ENCODE measurements at regions not wholly inside any gene's neighbourhood (a gene's known extent, or its start where the extent isn't known, plus 50 kb on each side); places are given as distances from the start of the nearest gene placed in this dataset.

DNA sequence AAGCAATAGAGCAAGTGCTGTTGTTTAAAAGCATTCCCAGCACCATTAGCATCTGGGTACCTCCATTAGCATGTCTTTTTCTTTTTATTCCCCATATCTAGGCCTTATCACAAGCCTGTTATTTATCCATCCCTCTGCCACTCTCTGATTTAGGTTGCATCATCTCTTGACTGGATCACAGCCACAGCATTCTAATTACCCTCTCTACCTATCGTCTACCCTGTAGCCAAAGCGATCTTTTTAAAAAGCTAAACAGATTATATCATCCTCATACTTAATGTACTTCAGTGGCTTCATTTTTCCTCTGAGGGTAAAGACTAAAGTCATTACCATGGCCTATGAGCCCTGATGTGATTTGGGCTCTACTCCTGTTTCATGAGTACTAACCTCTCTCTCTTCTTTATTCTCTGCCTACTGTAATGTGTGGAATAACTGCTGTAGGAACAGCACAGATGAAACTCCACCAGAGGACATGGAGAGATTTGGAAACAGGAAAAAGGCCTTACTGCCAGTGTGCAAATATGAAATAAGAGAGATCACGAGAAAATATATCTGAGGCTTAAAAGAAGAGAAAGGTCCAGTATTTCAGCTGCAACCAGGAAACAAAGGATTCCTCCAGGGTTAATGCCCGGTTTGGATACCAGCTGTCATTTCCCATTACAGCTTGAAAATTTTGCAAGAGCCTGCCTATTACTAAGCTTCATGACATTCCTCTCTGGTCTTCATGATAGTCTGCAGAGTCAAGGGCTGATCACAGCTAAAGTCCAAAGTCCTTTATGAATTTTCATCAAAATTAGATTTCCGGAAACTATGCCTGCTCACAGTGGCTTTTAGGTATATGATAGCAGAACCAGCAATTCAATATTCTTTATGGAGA, 422.5 kb upstream of the PDE3A start:
- no peak for DNase-seq
- TF ChIP-seq, protein P1, sequence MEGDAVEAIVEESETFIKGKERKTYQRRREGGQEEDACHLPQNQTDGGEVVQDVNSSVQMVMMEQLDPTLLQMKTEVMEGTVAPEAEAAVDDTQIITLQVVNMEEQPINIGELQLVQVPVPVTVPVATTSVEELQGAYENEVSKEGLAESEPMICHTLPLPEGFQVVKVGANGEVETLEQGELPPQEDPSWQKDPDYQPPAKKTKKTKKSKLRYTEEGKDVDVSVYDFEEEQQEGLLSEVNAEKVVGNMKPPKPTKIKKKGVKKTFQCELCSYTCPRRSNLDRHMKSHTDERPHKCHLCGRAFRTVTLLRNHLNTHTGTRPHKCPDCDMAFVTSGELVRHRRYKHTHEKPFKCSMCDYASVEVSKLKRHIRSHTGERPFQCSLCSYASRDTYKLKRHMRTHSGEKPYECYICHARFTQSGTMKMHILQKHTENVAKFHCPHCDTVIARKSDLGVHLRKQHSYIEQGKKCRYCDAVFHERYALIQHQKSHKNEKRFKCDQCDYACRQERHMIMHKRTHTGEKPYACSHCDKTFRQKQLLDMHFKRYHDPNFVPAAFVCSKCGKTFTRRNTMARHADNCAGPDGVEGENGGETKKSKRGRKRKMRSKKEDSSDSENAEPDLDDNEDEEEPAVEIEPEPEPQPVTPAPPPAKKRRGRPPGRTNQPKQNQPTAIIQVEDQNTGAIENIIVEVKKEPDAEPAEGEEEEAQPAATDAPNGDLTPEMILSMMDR (IDR thresholded peaks at IDR 0.05; ENCODE audit: insufficient read depth in 1 of 2, low read depth in 1 of 2, low read length in 1 of 2, severe bottlenecking in 1 of 2, unreplicated experiment in 1 of 2): no peak
- CTCF ChIA-PET: interaction anchor here (0.6 kb wide), 1 partner anchor 51 kb away, joined by 3 read pairs; no protein-coding TSS in a partner anchor

DNA sequence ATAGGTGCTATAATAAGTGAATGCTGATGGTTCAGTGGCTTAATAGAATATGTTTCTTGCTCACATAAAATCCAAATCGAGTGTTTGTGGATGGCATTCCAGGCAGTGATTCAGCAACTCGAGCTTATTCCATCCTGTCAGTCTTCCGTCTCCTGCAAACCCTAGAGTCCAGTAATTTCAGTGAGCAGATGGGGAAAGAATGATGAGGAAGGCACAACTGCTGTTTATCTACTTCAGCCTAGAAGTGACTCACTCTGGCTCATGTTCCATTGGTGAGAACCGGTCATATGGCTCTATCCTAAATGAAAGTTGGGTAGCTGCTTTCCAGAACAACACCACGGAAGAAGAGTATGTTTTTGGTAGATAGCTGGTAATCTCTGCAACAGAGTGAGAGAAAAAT, 421.8 kb upstream of the PDE3A start:
- Mint-ChIP-seq H3K27ac (ENCODE audit: unreplicated experiment) (no peak overlapping the region), H3K36me3 (ENCODE audit: insufficient read depth, unreplicated experiment) (no peaks in the 10 kb centered on the region), H3K27me3 (ENCODE audit: insufficient read depth, unreplicated experiment) (no peaks in the 10 kb centered on the region), H3K9me3 (ENCODE audit: unreplicated experiment) (no peaks in the 10 kb centered on the region), H3K4me3 (ENCODE audit: unreplicated experiment) (no peak overlapping the region), H3K4me1 (ENCODE audit: low read depth, unreplicated experiment) (no peaks in the 10 kb centered on the region)
- TF ChIP-seq, protein P1 (IDR thresholded peaks at IDR 0.05; ENCODE audit: insufficient read depth in 1 of 2, low read depth in 1 of 2, low read length in 1 of 2, severe bottlenecking in 1 of 2, unreplicated experiment in 1 of 2): no peak
- no peaks in the 10 kb centered on the region for H3K27me3 ChIP-seq (replicated peaks; ENCODE audit: control insufficient read depth, insufficient read depth, low read length)
- H3K4me3 ChIP-seq (ENCODE audit: low read depth, low read length): no peak overlapping the region
- H3K4me1 ChIP-seq: no peaks in the 10 kb centered on the region
- no peak for DNase-seq
- no peaks in the 10 kb centered on the region for H3K36me3 ChIP-seq (ENCODE audit: control insufficient read depth, insufficient read depth, low read length)
- H3K9me3 ChIP-seq: no peaks in the 10 kb centered on the region
- ChIA-PET CTCF (interaction anchor here (0.6 kb wide), 1 partner anchor 52 kb away, joined by 3 read pairs; no protein-coding TSS in a partner anchor), POLR2A (no interaction called here)
- intact Hi-C loops (cut with micrococcal nuclease; ENCODE audit: unreplicated experiment): no loop called here
- no TSS peak for BruUV-seq (replicated peaks)

More for the DNA sequence above, 422.5 kb upstream of the PDE3A start:
- Histone ChIP-seq H3K9me3 (no peaks in the 10 kb centered on the region), H3K27me3 (replicated peaks; ENCODE audit: control insufficient read depth, insufficient read depth, low read length) (no peaks in the 10 kb centered on the region), H3K4me3 (ENCODE audit: low read depth, low read length) (no peak overlapping the region), H3K36me3 (ENCODE audit: control insufficient read depth, insufficient read depth, low read length) (no peaks in the 10 kb centered on the region), H3K4me1 (no peaks in the 10 kb centered on the region)
- no peaks in the 10 kb centered on the region for H3K4me1 Mint-ChIP-seq (ENCODE audit: low read depth, unreplicated experiment)
- BruUV-seq (replicated peaks): no TSS peak
- H3K9me3 Mint-ChIP-seq (ENCODE audit: unreplicated experiment): no peaks in the 10 kb centered on the region
- no peak overlapping the region for H3K4me3 Mint-ChIP-seq (ENCODE audit: unreplicated experiment)
- intact Hi-C loops (cut with micrococcal nuclease; ENCODE audit: unreplicated experiment): no loop called here
- POLR2A ChIA-PET: no interaction called here
- no peak overlapping the region for H3K27ac Mint-ChIP-seq (ENCODE audit: unreplicated experiment)
- H3K36me3 Mint-ChIP-seq (ENCODE audit: insufficient read depth, unreplicated experiment): no peaks in the 10 kb centered on the region
- H3K27me3 Mint-ChIP-seq (ENCODE audit: insufficient read depth, unreplicated experiment): no peaks in the 10 kb centered on the region

DNA sequence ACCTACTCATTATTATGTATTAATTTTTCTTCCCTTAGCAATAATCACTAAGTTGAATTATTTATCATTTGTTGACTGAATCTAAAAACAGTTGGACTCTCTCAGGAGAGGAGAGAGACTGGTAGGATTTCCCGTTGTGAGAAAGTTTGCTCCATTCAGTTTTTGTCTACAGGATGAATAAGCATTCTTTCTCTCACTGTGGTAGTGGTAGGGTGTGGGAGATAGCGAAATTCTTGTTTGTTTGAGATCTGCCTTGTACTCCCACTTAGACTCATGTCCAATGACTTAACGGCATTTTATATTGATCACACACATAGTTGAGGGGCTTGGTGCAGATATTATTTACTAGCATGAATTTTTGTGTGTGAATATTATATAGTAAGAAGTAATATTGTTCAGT, 421.0 kb upstream of the PDE3A start:
- H3K27me3 ChIP-seq (replicated peaks; ENCODE audit: control insufficient read depth, insufficient read depth, low read length): no peaks in the 10 kb centered on the region
- no TSS peak for BruUV-seq (replicated peaks)
- H3K4me1 Mint-ChIP-seq (ENCODE audit: low read depth, unreplicated experiment): no peaks in the 10 kb centered on the region
- DNase-seq: no peak
- H3K36me3 Mint-ChIP-seq (ENCODE audit: insufficient read depth, unreplicated experiment): no peaks in the 10 kb centered on the region
- no peak overlapping the region for H3K4me3 Mint-ChIP-seq (ENCODE audit: unreplicated experiment)
- H3K4me3 ChIP-seq (ENCODE audit: low read depth, low read length): no peak overlapping the region
- H3K36me3 ChIP-seq (ENCODE audit: control insufficient read depth, insufficient read depth, low read length): no peaks in the 10 kb centered on the region
- H3K4me1 ChIP-seq: no peaks in the 10 kb centered on the region
- no peak overlapping the region for H3K27ac Mint-ChIP-seq (ENCODE audit: unreplicated experiment)
- intact Hi-C loops (cut with micrococcal nuclease; ENCODE audit: unreplicated experiment): no loop called here
- H3K9me3 Mint-ChIP-seq (ENCODE audit: unreplicated experiment): no peaks in the 10 kb centered on the region
- H3K27me3 Mint-ChIP-seq (ENCODE audit: insufficient read depth, unreplicated experiment): no peaks in the 10 kb centered on the region
- H3K9me3 ChIP-seq: no peaks in the 10 kb centered on the region
- POLR2A ChIA-PET: no interaction called here
- CTCF ChIA-PET: no interaction called here
- TF ChIP-seq, protein P1 (IDR thresholded peaks at IDR 0.05; ENCODE audit: insufficient read depth in 1 of 2, low read depth in 1 of 2, low read length in 1 of 2, severe bottlenecking in 1 of 2, unreplicated experiment in 1 of 2): no peak
